ENCODE measurements at regions not wholly inside any gene's neighbourhood (a gene's known extent, or its start where the extent isn't known, plus 50 kb on each side); places are given as distances from the start of the nearest gene placed in this dataset.

GRCh38 chr1:38173848-38174247 is 127.3 kb upstream of the POU3F1 start:
- DNase-seq, result no peak
- Histone ChIP-seq H3K27ac (no peak overlapping the region), H3K36me3 (no peaks in the 10 kb centered on the region), H3K4me1 (peaks cover 0 to 8% (median 0%) of the 10 kb centered on the region in 6 donors), H3K4me3 (no peak overlapping the region), H3K9me3 (no peaks in the 10 kb centered on the region), H3K27me3 (replicated peaks in 1 of 7) (no peaks in the 10 kb centered on the region)
- intact Hi-C loops (cut with DNase I; ENCODE audit: low total_unique reads), result no loop called here
- TF ChIP-seq POLR2AphosphoS5 (IDR thresholded peaks at IDR 0.05), result no peak
- TF ChIP-seq, protein P1, sequence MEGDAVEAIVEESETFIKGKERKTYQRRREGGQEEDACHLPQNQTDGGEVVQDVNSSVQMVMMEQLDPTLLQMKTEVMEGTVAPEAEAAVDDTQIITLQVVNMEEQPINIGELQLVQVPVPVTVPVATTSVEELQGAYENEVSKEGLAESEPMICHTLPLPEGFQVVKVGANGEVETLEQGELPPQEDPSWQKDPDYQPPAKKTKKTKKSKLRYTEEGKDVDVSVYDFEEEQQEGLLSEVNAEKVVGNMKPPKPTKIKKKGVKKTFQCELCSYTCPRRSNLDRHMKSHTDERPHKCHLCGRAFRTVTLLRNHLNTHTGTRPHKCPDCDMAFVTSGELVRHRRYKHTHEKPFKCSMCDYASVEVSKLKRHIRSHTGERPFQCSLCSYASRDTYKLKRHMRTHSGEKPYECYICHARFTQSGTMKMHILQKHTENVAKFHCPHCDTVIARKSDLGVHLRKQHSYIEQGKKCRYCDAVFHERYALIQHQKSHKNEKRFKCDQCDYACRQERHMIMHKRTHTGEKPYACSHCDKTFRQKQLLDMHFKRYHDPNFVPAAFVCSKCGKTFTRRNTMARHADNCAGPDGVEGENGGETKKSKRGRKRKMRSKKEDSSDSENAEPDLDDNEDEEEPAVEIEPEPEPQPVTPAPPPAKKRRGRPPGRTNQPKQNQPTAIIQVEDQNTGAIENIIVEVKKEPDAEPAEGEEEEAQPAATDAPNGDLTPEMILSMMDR (IDR thresholded peaks at IDR 0.05 in 8 of 11, conservative IDR thresholded peaks at IDR 0.05 in 3 of 11), result no peak
- no peak for TF ChIP-seq POLR2A (IDR thresholded peaks at IDR 0.05)
- WGBS, 5 donors, result 46 to 71% (median 59%) methylated on average over 5 of the region's 5 CpGs

DNA sequence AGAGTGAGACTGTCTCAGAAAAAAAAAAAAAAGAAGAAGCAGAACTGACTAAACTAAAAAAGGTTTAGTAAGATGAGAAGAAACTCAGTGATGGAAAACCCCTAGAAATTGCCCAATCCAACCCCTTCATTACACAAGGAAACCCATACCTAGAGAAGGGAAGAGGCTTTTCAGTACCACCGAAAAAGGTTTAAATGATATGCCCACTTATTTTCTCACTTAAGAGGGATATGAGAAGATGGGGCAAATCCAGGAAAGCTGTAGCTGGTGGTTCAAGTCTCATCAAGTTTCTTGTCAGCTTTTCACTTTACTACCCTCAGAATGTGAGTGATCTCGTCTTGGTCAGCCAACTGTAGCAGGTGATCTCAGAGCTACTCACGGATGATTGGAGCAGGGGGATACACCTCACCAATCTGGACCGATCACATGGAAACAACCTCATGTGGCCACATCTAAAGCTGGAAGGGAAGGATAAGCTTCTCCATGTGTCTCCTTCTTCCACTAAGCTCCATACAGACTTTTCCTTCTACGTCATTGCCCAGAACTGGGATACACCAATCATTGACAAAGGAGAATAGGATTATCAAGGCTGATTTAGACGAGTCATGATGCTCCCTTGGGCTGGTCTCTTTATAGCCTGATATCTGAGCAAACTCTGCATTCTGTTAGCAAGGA is 126.7 kb upstream of the POU3F1 start:
- H3K36me3 ChIP-seq, result no peaks in the 10 kb centered on the region
- intact Hi-C loops (cut with DNase I; ENCODE audit: low total_unique reads), result no loop called here
- H3K27me3 ChIP-seq (replicated peaks in 1 of 7), result peaks cover 0 to 3% (median 0%) of the 10 kb centered on the region in 7 donors
- DNase-seq, result no peak
- H3K4me1 ChIP-seq, result peaks cover 0 to 8% (median 0%) of the 10 kb centered on the region in 6 donors
- TF ChIP-seq, protein P1 (IDR thresholded peaks at IDR 0.05 in 8 of 11, conservative IDR thresholded peaks at IDR 0.05 in 3 of 11), result no peak
- TF ChIP-seq POLR2AphosphoS5 (IDR thresholded peaks at IDR 0.05) (no peak), POLR2A (IDR thresholded peaks at IDR 0.05) (no peak)
- no peak overlapping the region for H3K27ac ChIP-seq
- H3K9me3 ChIP-seq, result no peaks in the 10 kb centered on the region
- WGBS, 5 donors, result 49 to 73% (median 71%) methylated on average over 6 of the region's 6 CpGs
- no peak overlapping the region for H3K4me3 ChIP-seq

DNA sequence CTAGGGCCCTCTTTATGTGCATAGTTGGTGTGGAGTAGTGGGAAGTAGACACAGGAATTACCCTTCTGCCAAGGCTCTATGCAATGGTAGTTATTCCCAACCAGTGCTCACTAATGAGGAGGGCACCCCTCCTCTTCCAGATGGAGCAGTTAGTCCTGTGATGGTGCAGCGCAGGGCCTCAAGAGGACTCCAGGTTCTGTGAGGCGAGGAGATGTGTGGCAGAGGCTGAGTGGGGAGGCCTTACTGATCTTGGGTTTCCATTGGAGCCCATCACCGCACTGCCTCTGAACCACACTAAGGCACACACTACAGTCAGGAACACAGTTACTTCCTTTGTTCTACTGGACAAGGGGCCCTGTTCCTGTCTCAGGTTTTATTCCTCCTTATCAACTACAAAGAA is 122.5 kb upstream of the POU3F1 start:
- intact Hi-C loops (cut with DNase I; ENCODE audit: low total_unique reads), result no loop called here
- no peaks in the 10 kb centered on the region for H3K9me3 ChIP-seq
- no peak overlapping the region for H3K27ac ChIP-seq
- H3K36me3 ChIP-seq, result no peaks in the 10 kb centered on the region
- H3K4me3 ChIP-seq, result no peak overlapping the region
- 91 to 98% (median 96%) methylated on average over 3 of the region's 3 CpGs for WGBS, 5 donors
- peaks cover 0 to 22% (median 0%) of the 10 kb centered on the region in 7 donors for H3K27me3 ChIP-seq (replicated peaks in 1 of 7)
- H3K4me1 ChIP-seq, result peaks cover 0 to 8% (median 0%) of the 10 kb centered on the region in 6 donors
- TF ChIP-seq, protein P1 (IDR thresholded peaks at IDR 0.05 in 8 of 11, conservative IDR thresholded peaks at IDR 0.05 in 3 of 11), result no peak
- no peak for TF ChIP-seq POLR2A (IDR thresholded peaks at IDR 0.05)
- TF ChIP-seq POLR2AphosphoS5 (IDR thresholded peaks at IDR 0.05), result no peak
- DNase-seq, result no peak

- 85 to 94% (median 89%) methylated on average over 2 of the region's 2 CpGs for WGBS, 5 donors
- TF ChIP-seq POLR2A (IDR thresholded peaks at IDR 0.05) (no peak), POLR2AphosphoS5 (IDR thresholded peaks at IDR 0.05) (no peak)
- TF ChIP-seq, protein P1 (IDR thresholded peaks at IDR 0.05 in 8 of 11, conservative IDR thresholded peaks at IDR 0.05 in 3 of 11), result no peak
- intact Hi-C loops (cut with DNase I; ENCODE audit: low total_unique reads), result no loop called here
Measured at GRCh38 chr1:38168365-38168764, 121.8 kb upstream of the POU3F1 start.

More at GRCh38 chr1:38168365-38168764, 121.8 kb upstream of the POU3F1 start:
- Histone ChIP-seq H3K9me3 (no peaks in the 10 kb centered on the region), H3K4me3 (no peak overlapping the region), H3K36me3 (no peaks in the 10 kb centered on the region), H3K4me1 (peaks cover 0 to 3% (median 0%) of the 10 kb centered on the region in 6 donors), H3K27me3 (replicated peaks in 1 of 7) (peaks cover 0 to 29% (median 0%) of the 10 kb centered on the region in 7 donors), H3K27ac (no peak overlapping the region)
- no peak for DNase-seq

Data from spleen (tissue), 11 donors.